GM18951 (cell line): ENCODE measurements at regions not wholly inside any gene's neighbourhood (a gene's known extent, or its start where the extent isn't known, plus 50 kb on each side); places are given as distances from the start of the nearest gene placed in this dataset.

Source experiments
- POLR2A ChIP-seq: IDR thresholded peaks from 4 replicates; pipeline ENCODE4 v1.6.1; 2011; ENCODE audit warnings: mild to moderate bottlenecking; ENCODE audit not compliant: insufficient read length, insufficient read depth; ENCODE audit errors: extremely low read depth
- in situ Hi-C: fragments of 300-500 bp; cut with MboI; formaldehyde crosslinking; loops from one replicate; pipeline ENCODE4 v1.12.0; 2022; ENCODE audit warnings: low sequenced_read_pairs, mixed read lengths, inconsistent platforms; ENCODE audit not compliant: unreplicated experiment

DNA sequence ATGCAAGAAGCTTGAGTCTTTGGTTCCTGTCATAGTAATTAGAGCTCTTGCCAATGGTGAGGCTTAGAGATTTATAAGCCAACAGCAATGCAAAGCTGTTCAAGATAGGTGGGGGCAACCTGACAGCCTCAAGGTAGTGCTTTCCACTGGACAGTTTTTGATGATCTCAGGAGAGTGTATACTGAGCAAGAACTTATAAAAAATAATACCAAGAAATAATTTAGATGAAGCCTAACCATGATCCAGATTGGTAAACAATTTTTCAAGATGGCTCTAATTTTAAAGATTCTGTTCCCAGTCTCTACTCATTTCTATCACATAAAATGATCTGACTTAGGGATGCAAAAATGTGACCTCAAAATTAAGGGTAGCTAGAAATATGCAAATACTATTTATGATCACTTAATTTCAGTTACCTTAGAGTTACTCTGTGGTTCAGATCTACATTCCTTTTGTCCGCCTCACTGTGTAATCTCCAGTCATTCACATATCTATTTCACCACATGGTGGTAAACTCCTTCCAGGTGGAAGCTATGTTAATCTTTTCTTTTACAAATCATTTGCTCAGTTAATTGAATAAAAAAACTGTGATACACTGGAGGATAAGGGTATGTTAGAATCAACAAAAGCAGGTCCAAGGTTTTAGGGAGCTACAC is 1228.0 kb upstream of the C9orf72 start:
- TF ChIP-seq POLR2A, result no peak
- in situ Hi-C loops, result no loop called here

GRCh38 chr9:28805197-28805596 is 1231.9 kb upstream of the C9orf72 start:
- TF ChIP-seq POLR2A, result no peak
- in situ Hi-C loops, result no loop called here

- in situ Hi-C loops, result no loop called here
- no peak for TF ChIP-seq POLR2A
Observed at GRCh38 chr9:28808042-28808441, 1234.8 kb upstream of the C9orf72 start.

DNA sequence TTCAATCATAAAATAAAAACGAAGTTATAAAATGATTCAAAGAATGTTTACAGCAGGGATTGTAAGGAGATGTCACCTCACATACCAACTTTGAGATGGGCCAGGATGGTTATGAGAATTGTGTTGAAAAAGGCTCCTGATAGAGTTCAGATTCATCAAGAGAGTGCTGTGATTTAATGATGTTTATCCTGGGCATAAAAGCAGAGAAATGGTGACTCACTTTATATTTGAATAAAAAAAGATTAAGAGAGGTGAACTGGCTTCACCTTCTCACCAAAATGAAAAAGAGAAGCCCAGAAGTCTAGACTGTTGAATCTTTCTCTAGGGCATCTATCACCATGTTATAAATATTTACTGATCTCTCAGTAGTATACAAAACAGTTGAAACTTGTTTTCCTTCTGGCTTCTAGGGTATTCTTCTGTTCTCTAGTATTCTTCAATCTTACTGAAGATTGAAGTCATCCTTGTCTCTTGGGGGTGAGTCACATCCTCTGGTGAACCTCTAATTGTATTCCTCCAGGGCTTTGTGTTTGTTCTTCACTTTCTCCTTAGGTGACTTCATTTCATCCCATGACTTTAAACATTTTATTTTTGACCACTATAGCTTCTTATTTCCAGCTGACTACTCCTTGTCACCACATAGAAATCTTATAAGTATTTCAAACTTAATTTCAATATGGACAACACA is 1237.3 kb upstream of the C9orf72 start:
- no peak for TF ChIP-seq POLR2A
- in situ Hi-C loops, result no loop called here

- no peak for TF ChIP-seq POLR2A
- in situ Hi-C loops, result no loop called here
Observed at GRCh38 chr9:28820741-28821140, 1247.5 kb upstream of the C9orf72 start.

- TF ChIP-seq POLR2A, result no peak
- in situ Hi-C loops, result no loop called here
Observed at GRCh38 chr9:28821240-28821639, 1248.0 kb upstream of the C9orf72 start.

GRCh38 chr9:28824432-28824963 is 1251.2 kb upstream of the C9orf72 start:
- no peak for TF ChIP-seq POLR2A
- in situ Hi-C loops, result no loop called here

DNA sequence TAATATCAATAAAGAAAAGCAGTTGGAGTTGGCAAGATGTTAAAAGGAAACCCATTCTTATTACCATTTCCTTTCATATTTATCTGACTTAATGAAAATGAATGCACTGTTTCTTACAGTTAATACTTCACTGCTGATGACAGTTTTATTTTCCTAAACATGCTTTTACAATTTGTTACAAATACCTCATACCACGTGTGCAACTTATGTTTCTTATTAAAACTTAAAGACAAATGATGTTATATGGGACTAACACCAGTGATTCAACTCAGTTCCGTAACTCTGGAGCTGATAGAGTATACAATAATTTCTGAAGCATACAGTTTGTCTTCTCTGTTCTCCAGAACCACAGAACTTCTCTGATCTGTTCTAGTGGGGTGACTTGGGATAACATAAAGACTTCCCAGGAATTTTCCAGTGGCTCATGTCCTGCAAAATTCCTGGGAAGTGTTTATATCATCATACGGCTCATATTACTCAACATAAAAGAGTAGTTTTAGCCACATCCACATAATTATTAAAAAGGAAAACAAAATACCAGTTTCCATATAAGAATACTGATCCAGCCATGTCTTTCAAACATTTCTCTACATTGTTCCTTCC is 1259.0 kb upstream of the C9orf72 start:
- in situ Hi-C loops, result no loop called here
- no peak for TF ChIP-seq POLR2A

- in situ Hi-C loops, result no loop called here
- no peak for TF ChIP-seq POLR2A
Observed at GRCh38 chr9:28834156-28834555, 1260.9 kb upstream of the C9orf72 start.

GRCh38 chr9:28839778-28840430 is 1266.6 kb upstream of the C9orf72 start:
- in situ Hi-C loops, result no loop called here
- no peak for TF ChIP-seq POLR2A

- in situ Hi-C loops, result no loop called here
Observed at GRCh38 chr9:28841775-28842174, 1268.5 kb upstream of the C9orf72 start.

GRCh38 chr9:28847331-28847730 is 1274.0 kb upstream of the C9orf72 start:
- TF ChIP-seq POLR2A, result no peak
- in situ Hi-C loops, result no loop called here

More at GRCh38 chr9:28841775-28842174, 1268.5 kb upstream of the C9orf72 start:
- no peak for TF ChIP-seq POLR2A

- no peak for TF ChIP-seq POLR2A
- in situ Hi-C loops, result no loop called here
Observed at GRCh38 chr9:28848671-28849070, 1275.4 kb upstream of the C9orf72 start.

DNA sequence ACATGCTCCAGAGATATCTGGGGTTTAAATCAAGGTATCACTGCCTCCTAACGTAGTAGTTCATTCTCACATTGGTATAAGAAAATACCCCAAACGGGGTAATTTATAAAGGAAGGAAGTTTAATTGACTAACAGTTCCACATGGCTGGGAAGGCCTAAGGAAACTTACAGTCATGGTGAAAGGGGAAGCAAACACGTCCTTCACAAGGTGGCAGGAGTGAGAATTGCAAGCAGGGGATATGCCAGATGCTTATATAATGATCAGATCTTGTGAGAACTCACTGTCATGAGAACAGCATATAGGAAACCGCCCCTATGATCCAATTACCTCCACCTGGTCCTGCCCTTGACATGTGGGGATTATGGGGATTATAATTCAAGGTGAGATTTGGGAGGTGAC is 1280.2 kb upstream of the C9orf72 start:
- in situ Hi-C loops, result no loop called here
- TF ChIP-seq POLR2A, result no peak

DNA sequence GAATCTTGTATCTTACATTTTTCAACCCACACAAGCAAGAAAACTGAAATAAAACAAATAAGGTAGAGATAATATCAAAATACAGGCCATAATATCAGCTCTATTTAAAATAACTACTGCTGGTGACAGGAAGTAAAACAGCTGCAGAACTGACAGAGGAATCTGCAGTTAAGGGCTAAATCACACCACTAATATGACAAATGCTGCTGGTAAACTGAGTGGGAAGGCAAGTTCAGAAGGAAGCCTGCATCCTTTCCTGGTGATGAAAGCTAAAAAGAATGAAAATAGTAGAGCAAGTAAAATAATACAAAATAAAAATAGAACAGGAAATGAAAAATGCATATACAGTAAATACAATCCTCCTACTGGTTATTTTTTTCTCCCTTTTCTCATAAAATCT is 1293.7 kb upstream of the C9orf72 start:
- in situ Hi-C loops, result no loop called here
- no peak for TF ChIP-seq POLR2A
